Uterus (tissue), 2 donors: ENCODE measurements at regions not wholly inside any gene's neighbourhood (a gene's known extent, or its start where the extent isn't known, plus 50 kb on each side); places are given as distances from the start of the nearest gene placed in this dataset.

ENCODE experiments used
- CTCF ChIP-seq, 4 experiments: fragments of 200-600 bp in 2 of 4; fragments of 450-650 bp in 2 of 4; sonication (generic) in 2 of 4; IDR thresholded peaks; one replicate each; pipeline ENCODE4 v1.5.1; 2016 to 2019; ENCODE audit warnings: antibody characterized with exemption in 4 of 4, mild to moderate bottlenecking in 2 of 4, moderate library complexity in 1 of 4
- POLR2A ChIP-seq, 2 donors: fragments of 450-650 bp; IDR thresholded peaks; one replicate each; pipeline ENCODE4 v1.6.1; 2016; ENCODE audit warnings: antibody characterized with exemption in 2 of 2, mild to moderate bottlenecking in 1 of 2, moderate library complexity in 1 of 2

- TF ChIP-seq CTCF (IDR thresholded peaks at IDR 0.05), result no peak
- TF ChIP-seq POLR2A (IDR thresholded peaks at IDR 0.05), result no peak
These were observed 273.9 kb downstream of the ARAP2 start for GRCh38 chr4:35970366-35970960.
